GM18951 (cell line): ENCODE measurements at regions not wholly inside any gene's neighbourhood (a gene's known extent, or its start where the extent isn't known, plus 50 kb on each side); places are given as distances from the start of the nearest gene placed in this dataset.
"Not testable (repeated sequence)": the region's sequence is repeated elsewhere in the genome, so short reads cannot be mapped to it uniquely, and the experiment has no call there.

ENCODE experiments used
- POLR2A ChIP-seq: IDR thresholded peaks from 4 replicates; pipeline ENCODE4 v1.6.1; 2011; ENCODE audit warnings: mild to moderate bottlenecking; ENCODE audit not compliant: insufficient read length, insufficient read depth; ENCODE audit errors: extremely low read depth
- in situ Hi-C: fragments of 300-500 bp; cut with MboI; formaldehyde crosslinking; loops from one replicate; pipeline ENCODE4 v1.12.0; 2022; ENCODE audit warnings: low sequenced_read_pairs, mixed read lengths, inconsistent platforms; ENCODE audit not compliant: unreplicated experiment

DNA sequence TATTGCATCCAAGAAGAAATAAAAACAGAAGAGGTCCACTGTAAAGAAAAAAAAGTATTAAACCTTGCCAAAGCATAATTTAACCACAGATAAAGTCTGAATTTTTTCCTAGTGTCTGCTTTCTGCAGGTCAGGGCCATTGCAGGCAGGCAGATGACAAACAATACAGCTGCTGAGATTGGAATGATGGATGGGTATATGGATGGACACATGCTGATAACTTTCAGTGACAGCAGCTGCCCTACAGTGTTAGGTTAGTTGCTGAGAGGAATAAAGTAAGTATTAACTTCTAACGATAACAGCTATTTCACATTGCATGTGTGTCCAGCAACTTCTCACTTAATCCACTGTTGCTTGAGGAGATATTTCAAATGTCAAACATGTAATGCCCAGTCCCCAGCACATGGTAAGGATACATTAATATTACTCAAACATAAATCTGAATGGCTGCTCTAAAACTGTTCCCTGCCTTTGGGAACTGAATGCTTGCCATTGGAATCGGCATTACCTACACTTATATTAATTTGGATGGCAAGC is 515.3 kb downstream of the RMST start:
- in situ Hi-C loops, result no loop called here
- no peak for TF ChIP-seq POLR2A

- in situ Hi-C loops, result no loop called here
- TF ChIP-seq POLR2A, result no peak
Observed at GRCh38 chr12:97982684-97983083, 520.1 kb downstream of the RMST start.

- no peak for TF ChIP-seq POLR2A
- in situ Hi-C loops, result no loop called here
Observed at GRCh38 chr12:97983796-97984195, 521.2 kb downstream of the RMST start.

GRCh38 chr12:97984436-97984835 is 521.8 kb downstream of the RMST start:
- no peak for TF ChIP-seq POLR2A
- in situ Hi-C loops, result no loop called here

DNA sequence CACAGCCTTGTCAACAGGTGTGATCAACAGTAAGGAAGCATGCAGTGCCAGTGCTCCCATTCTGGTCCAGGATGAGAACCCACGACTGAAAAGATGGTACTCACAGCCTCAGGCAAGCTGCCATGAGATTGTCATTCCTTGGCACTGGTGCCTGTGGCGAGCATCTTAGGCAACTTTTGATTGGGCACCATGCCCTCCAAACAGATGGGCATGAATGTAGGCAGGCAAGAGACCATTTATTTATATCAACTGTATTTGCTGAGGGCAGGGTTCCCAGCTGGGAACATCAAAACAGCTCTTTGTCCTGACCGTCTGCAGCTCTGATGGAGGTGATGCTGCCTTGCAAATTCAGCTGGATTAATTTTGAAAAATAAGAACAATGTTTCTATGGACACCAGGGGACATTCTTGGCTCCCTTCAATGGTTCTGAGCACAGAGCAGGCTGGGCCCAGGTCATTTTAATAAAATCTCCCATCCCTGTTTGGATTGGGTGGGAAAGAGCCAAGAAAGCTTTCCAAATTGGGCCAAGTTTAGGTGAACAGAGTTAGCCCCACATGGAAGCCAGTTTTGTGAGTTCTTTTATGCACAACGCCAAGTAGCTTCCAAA is 522.5 kb downstream of the RMST start:
- TF ChIP-seq POLR2A, result no peak
- in situ Hi-C loops, result no loop called here

GRCh38 chr12:97985834-97986233 is 523.2 kb downstream of the RMST start:
- no peak for TF ChIP-seq POLR2A
- in situ Hi-C loops, result no loop called here

- in situ Hi-C loops, result not testable (repeated sequence)
Observed at GRCh38 chr12:97988588-97988987, 526.0 kb downstream of the RMST start.

- in situ Hi-C loops, result no loop called here
Observed at GRCh38 chr12:97989366-97989940, 525.9 kb upstream of the TMPO start.

DNA sequence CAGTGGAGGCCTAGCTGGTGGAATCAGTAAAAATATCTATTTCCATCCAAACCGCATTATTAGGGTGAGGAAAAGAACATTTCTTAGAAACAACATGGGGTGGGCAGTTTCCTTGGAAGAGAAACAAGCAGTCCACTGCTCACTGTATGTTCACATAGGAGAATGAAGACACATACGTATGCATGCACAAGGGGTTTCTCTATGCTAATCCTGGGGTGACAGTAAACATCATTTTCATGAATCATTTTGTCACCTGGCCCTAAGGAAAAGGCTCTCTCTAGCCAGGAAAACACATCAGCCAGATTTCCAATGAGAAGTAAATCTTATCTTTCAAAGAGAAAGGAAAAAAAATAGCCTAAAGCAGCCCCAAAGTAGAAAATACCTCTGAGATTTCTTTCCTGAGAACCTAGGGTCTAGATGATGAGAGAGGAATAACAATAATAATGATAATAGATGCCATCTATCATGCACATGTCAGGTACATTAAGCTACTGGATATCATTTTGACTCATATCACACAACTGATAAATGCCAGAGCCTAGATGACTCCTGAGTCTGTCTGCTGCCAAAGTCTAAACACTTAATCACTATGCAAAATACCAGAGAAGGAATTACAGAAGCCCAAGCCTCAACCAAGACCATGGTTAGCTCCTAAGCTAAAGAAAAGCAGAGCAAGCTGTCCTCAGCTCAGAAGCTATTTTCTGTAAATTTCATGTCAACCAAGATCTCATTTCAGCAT is 520.5 kb upstream of the TMPO start:
- TF ChIP-seq POLR2A, result no peak
- in situ Hi-C loops, result no loop called here

More at GRCh38 chr12:97989366-97989940, 525.9 kb upstream of the TMPO start:
- TF ChIP-seq POLR2A, result no peak

GRCh38 chr12:97995559-97995958 is 519.8 kb upstream of the TMPO start:
- TF ChIP-seq POLR2A, result no peak
- in situ Hi-C loops, result no loop called here

DNA sequence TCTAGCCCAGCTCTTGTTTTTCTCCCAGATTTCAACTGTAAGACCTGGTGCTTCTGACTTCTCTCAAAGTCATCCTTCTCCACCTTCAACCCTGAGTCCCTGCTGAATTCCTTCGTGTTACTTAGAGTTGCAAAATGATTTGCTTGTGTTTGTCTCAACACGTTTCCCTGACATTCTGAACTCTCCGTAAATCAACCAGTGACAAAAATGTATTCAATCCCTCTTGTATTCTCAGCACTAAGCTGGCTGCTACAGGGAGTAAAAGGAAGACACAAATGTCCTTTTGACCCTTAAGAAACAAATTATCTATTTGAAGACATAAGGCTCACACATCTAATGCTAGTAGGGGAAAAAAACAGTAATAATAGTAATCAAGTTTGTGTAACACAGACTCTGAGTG is 514.0 kb upstream of the TMPO start:
- TF ChIP-seq POLR2A, result no peak
- in situ Hi-C loops, result no loop called here

GRCh38 chr12:98002887-98003493 is 512.4 kb upstream of the TMPO start:
- in situ Hi-C loops, result no loop called here
- TF ChIP-seq POLR2A, result no peak

- in situ Hi-C loops, result no loop called here
- no peak for TF ChIP-seq POLR2A
Observed at GRCh38 chr12:98007963-98008362, 507.4 kb upstream of the TMPO start.
